H1 (cell line): ENCODE measurements at regions not wholly inside any gene's neighbourhood (a gene's known extent, or its start where the extent isn't known, plus 50 kb on each side); places are given as distances from the start of the nearest gene placed in this dataset.

Experiments
- BACH1 ChIP-seq: IDR thresholded peaks from 2 replicates; pipeline ENCODE4 v1.6.1; 2012; ENCODE audit warnings: low read length, improper control_type of control experiment
- GABPA ChIP-seq: IDR thresholded peaks from 2 replicates; pipeline ENCODE4 v1.6.1; 2011; ENCODE audit warnings: mild to moderate bottlenecking, low read length, moderate library complexity, borderline replicate concordance; ENCODE audit not compliant: insufficient read depth
- MAFK ChIP-seq: IDR thresholded peaks from 2 replicates; pipeline ENCODE4 v1.6.1; 2012; ENCODE audit warnings: low read depth, mild to moderate bottlenecking, improper control_type of control experiment, low read length
- NRF1 ChIP-seq: IDR thresholded peaks from 2 replicates; pipeline ENCODE4 v1.6.1; 2011; ENCODE audit warnings: mild to moderate bottlenecking, low read depth, low read length, improper control_type of control experiment
- SP1 ChIP-seq: IDR thresholded peaks from 2 replicates; pipeline ENCODE4 v1.6.1; 2011; ENCODE audit warnings: low read depth, low read length
- YY1 ChIP-seq: IDR thresholded peaks from 2 replicates; pipeline ENCODE4 v1.6.1; 2011; ENCODE audit warnings: low read depth, mild to moderate bottlenecking, low read length
- TF ChIP-seq, protein P1 (sequence below): fragments of 300-600 bp; sonication (generic); IDR thresholded peaks from 2 replicates; pipeline ENCODE4 v1.7.1; 2012; ENCODE audit warnings: low read length, moderate library complexity, mild to moderate bottlenecking, inconsistent platforms; ENCODE audit not compliant: insufficient replicate concordance
- TF ChIP-seq, protein P2 (sequence below), 3 experiments: IDR thresholded peaks; 1 replicate in 2 of 3; 2 replicates in 1 of 3; pipeline versions ENCODE4 v1.5.1 to v1.6.1; 2011; ENCODE audit warnings: low read length in 3 of 3, mild to moderate bottlenecking in 3 of 3, inconsistent platforms in 2 of 3, low read depth in 1 of 3, moderate library complexity in 1 of 3; ENCODE audit not compliant: insufficient read depth in 1 of 3; ENCODE audit errors: control extremely low read depth in 1 of 3
- TF ChIP-seq, protein P3 (sequence below): IDR thresholded peaks from 2 replicates; pipeline ENCODE4 v1.6.1; 2012; ENCODE audit warnings: inconsistent platforms

DNA sequence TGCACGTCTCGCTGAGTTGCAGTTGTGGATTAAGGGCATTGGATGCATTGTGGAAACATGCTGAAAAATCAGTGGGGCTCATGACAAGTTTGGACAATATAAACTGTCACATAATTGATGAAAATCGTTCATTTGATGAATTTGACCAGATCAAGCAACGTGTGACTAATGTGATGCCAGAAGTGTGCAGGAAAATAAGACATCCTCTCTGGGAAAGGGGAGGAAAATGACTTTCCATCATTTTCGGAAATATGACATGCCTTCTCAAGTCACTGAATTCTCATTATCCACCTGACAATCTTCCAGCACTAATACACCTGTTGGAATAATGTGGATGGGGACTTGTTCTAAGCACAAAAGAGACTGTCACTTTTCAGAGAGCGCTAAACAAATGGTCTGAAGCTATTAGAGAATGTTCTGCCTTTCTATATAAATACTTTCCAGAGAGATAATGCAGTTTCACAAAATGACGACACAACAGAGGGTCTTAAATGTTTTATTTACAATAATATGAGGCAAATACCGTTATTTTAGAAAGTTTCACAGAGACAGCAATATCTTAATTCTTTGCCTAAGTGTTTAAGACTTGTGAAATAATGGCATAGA, 1741.9 kb upstream of the RAG2 start (continued):
- TF ChIP-seq, protein P1, sequence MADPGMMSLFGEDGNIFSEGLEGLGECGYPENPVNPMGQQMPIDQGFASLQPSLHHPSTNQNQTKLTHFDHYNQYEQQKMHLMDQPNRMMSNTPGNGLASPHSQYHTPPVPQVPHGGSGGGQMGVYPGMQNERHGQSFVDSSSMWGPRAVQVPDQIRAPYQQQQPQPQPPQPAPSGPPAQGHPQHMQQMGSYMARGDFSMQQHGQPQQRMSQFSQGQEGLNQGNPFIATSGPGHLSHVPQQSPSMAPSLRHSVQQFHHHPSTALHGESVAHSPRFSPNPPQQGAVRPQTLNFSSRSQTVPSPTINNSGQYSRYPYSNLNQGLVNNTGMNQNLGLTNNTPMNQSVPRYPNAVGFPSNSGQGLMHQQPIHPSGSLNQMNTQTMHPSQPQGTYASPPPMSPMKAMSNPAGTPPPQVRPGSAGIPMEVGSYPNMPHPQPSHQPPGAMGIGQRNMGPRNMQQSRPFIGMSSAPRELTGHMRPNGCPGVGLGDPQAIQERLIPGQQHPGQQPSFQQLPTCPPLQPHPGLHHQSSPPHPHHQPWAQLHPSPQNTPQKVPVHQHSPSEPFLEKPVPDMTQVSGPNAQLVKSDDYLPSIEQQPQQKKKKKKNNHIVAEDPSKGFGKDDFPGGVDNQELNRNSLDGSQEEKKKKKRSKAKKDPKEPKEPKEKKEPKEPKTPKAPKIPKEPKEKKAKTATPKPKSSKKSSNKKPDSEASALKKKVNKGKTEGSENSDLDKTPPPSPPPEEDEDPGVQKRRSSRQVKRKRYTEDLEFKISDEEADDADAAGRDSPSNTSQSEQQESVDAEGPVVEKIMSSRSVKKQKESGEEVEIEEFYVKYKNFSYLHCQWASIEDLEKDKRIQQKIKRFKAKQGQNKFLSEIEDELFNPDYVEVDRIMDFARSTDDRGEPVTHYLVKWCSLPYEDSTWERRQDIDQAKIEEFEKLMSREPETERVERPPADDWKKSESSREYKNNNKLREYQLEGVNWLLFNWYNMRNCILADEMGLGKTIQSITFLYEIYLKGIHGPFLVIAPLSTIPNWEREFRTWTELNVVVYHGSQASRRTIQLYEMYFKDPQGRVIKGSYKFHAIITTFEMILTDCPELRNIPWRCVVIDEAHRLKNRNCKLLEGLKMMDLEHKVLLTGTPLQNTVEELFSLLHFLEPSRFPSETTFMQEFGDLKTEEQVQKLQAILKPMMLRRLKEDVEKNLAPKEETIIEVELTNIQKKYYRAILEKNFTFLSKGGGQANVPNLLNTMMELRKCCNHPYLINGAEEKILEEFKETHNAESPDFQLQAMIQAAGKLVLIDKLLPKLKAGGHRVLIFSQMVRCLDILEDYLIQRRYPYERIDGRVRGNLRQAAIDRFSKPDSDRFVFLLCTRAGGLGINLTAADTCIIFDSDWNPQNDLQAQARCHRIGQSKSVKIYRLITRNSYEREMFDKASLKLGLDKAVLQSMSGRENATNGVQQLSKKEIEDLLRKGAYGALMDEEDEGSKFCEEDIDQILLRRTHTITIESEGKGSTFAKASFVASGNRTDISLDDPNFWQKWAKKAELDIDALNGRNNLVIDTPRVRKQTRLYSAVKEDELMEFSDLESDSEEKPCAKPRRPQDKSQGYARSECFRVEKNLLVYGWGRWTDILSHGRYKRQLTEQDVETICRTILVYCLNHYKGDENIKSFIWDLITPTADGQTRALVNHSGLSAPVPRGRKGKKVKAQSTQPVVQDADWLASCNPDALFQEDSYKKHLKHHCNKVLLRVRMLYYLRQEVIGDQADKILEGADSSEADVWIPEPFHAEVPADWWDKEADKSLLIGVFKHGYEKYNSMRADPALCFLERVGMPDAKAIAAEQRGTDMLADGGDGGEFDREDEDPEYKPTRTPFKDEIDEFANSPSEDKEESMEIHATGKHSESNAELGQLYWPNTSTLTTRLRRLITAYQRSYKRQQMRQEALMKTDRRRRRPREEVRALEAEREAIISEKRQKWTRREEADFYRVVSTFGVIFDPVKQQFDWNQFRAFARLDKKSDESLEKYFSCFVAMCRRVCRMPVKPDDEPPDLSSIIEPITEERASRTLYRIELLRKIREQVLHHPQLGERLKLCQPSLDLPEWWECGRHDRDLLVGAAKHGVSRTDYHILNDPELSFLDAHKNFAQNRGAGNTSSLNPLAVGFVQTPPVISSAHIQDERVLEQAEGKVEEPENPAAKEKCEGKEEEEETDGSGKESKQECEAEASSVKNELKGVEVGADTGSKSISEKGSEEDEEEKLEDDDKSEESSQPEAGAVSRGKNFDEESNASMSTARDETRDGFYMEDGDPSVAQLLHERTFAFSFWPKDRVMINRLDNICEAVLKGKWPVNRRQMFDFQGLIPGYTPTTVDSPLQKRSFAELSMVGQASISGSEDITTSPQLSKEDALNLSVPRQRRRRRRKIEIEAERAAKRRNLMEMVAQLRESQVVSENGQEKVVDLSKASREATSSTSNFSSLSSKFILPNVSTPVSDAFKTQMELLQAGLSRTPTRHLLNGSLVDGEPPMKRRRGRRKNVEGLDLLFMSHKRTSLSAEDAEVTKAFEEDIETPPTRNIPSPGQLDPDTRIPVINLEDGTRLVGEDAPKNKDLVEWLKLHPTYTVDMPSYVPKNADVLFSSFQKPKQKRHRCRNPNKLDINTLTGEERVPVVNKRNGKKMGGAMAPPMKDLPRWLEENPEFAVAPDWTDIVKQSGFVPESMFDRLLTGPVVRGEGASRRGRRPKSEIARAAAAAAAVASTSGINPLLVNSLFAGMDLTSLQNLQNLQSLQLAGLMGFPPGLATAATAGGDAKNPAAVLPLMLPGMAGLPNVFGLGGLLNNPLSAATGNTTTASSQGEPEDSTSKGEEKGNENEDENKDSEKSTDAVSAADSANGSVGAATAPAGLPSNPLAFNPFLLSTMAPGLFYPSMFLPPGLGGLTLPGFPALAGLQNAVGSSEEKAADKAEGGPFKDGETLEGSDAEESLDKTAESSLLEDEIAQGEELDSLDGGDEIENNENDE: no peak
- TF ChIP-seq, protein P2, sequence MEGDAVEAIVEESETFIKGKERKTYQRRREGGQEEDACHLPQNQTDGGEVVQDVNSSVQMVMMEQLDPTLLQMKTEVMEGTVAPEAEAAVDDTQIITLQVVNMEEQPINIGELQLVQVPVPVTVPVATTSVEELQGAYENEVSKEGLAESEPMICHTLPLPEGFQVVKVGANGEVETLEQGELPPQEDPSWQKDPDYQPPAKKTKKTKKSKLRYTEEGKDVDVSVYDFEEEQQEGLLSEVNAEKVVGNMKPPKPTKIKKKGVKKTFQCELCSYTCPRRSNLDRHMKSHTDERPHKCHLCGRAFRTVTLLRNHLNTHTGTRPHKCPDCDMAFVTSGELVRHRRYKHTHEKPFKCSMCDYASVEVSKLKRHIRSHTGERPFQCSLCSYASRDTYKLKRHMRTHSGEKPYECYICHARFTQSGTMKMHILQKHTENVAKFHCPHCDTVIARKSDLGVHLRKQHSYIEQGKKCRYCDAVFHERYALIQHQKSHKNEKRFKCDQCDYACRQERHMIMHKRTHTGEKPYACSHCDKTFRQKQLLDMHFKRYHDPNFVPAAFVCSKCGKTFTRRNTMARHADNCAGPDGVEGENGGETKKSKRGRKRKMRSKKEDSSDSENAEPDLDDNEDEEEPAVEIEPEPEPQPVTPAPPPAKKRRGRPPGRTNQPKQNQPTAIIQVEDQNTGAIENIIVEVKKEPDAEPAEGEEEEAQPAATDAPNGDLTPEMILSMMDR (IDR thresholded peaks at IDR 0.05; ENCODE audit: control extremely low read depth in 1 of 3, insufficient read depth in 1 of 3, low read depth in 1 of 3, low read length in 3 of 3): no peak
- TF ChIP-seq SP1 (no peak), BACH1 (no peak), MAFK (no peak), GABPA (no peak), NRF1 (no peak), YY1 (no peak)
- TF ChIP-seq, protein P3, sequence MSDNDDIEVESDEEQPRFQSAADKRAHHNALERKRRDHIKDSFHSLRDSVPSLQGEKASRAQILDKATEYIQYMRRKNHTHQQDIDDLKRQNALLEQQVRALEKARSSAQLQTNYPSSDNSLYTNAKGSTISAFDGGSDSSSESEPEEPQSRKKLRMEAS: no peak
